Activated B cell treated with CpG ODN at 0.5 μM for 24 hours (primary cell): ENCODE measurements at regions not wholly inside any gene's neighbourhood (a gene's known extent, or its start where the extent isn't known, plus 50 kb on each side); places are given as distances from the start of the nearest gene placed in this dataset.
"Not testable (repeated sequence)": the region's sequence is repeated elsewhere in the genome, so short reads cannot be mapped to it uniquely, and the experiment has no call there.

ENCODE experiments used
- ATAC-seq: fragments of 200-7000 bp; cut with Tn5 transposase; one replicate; pipeline ENCODE4 v1.10.0; 2021; ENCODE audit warnings: low read depth, mild to moderate bottlenecking, moderate library complexity
- CTCF ChIA-PET: fragments of 350-600 bp; sonication (Branson Sonifier 250); formaldehyde crosslinking; loops from one replicate; lab custom pipeline; 2021; ENCODE audit warnings: antibody characterized with exemption; lab: Charles Lee
- POLR2A ChIA-PET: fragments of 350-600 bp; sonication (Branson Sonifier 250); formaldehyde crosslinking; loops from one replicate; lab custom pipeline; 2021; ENCODE audit warnings: antibody characterized with exemption; lab: Charles Lee
- DNase-seq: peaks from one replicate; pipeline ENCODE4 v3.0.0; 2022
- H3K27ac Mint-ChIP-seq: one replicate; pipeline ENCODE4 v1.8.0; 2020; ENCODE audit warnings: mixed read lengths
- H3K27me3 Mint-ChIP-seq: one replicate; pipeline ENCODE4 v1.8.0; 2021; ENCODE audit warnings: mixed read lengths
- H3K36me3 Mint-ChIP-seq: one replicate; pipeline ENCODE4 v1.8.0; 2021; ENCODE audit warnings: low read depth, mixed read lengths
- H3K4me1 Mint-ChIP-seq: one replicate; pipeline ENCODE4 v1.8.0; 2021; ENCODE audit warnings: mixed read lengths
- H3K4me3 Mint-ChIP-seq: one replicate; pipeline ENCODE4 v1.8.0; 2020; ENCODE audit warnings: mild to moderate bottlenecking, mixed read lengths
- H3K9me3 Mint-ChIP-seq: one replicate; pipeline ENCODE4 v1.8.0; 2020; ENCODE audit warnings: mixed read lengths
- intact Hi-C: fragments of 100-400 bp; cut with micrococcal nuclease; formaldehyde crosslinking; loops from one replicate; pipeline ENCODE4 v1.15.1; 2024
- TF ChIP-seq, protein P1 (sequence below): fragments of 200-600 bp; IDR thresholded peaks from one replicate; pipeline ENCODE4 v1.8.0; 2022; ENCODE audit warnings: antibody characterized with exemption, mild to moderate bottlenecking

DNA sequence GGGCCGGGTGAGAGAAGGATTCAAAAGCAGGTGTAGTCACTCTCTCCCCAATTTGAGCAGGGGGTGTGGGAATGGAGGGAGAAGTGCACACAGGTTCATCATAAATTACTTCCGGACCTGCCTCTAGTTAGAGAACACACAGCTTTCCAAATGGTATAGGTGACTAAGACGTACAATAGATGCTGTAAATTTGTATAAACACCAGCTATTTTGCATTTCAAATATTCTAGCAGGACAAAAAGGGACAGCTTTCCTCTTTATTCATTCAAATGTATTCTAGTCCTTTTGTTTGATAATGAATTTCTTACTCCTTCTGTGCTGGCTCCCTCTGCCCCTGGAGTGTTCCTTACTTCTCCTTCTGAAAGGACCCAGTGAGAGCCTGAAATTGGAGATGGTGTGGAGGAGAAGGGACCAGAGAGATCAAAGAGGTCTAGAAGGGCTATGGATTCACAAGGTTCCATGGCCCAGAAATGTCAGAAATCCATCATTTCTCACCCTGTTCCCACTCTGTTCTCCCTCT lies 53.2 kb upstream of the SH3BP4 start:
- Mint-ChIP-seq H3K36me3 (no peaks in the 10 kb centered on the region), H3K4me1 (no peaks in the 10 kb centered on the region), H3K9me3 (no peaks in the 10 kb centered on the region), H3K4me3 (no peak overlapping the region), H3K27ac (no peak overlapping the region), H3K27me3 (no peaks in the 10 kb centered on the region)
- ATAC-seq (no peak), DNase-seq (no peak)
- intact Hi-C loops: no loop called here
- POLR2A ChIA-PET: no interaction called here
- TF ChIP-seq, protein P1, sequence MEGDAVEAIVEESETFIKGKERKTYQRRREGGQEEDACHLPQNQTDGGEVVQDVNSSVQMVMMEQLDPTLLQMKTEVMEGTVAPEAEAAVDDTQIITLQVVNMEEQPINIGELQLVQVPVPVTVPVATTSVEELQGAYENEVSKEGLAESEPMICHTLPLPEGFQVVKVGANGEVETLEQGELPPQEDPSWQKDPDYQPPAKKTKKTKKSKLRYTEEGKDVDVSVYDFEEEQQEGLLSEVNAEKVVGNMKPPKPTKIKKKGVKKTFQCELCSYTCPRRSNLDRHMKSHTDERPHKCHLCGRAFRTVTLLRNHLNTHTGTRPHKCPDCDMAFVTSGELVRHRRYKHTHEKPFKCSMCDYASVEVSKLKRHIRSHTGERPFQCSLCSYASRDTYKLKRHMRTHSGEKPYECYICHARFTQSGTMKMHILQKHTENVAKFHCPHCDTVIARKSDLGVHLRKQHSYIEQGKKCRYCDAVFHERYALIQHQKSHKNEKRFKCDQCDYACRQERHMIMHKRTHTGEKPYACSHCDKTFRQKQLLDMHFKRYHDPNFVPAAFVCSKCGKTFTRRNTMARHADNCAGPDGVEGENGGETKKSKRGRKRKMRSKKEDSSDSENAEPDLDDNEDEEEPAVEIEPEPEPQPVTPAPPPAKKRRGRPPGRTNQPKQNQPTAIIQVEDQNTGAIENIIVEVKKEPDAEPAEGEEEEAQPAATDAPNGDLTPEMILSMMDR: no peak
- CTCF ChIA-PET: no interaction called here

GRCh38 chr2:234888442-234888841 lies 63.4 kb upstream of the SH3BP4 start:
- ATAC-seq, intact Hi-C loops, H3K9me3 Mint-ChIP-seq, H3K36me3 Mint-ChIP-seq, H3K27ac Mint-ChIP-seq, POLR2A ChIA-PET, DNase-seq, H3K4me3 Mint-ChIP-seq, H3K4me1 Mint-ChIP-seq, CTCF ChIA-PET: not testable (repeated sequence)
- peaks cover 13% of the 10 kb centered on the region for H3K27me3 Mint-ChIP-seq

- no peak for DNase-seq
- no peaks in the 10 kb centered on the region for H3K36me3 Mint-ChIP-seq
- H3K4me3 Mint-ChIP-seq: no peak overlapping the region
- POLR2A ChIA-PET: no interaction called here
- H3K4me1 Mint-ChIP-seq: no peaks in the 10 kb centered on the region
- TF ChIP-seq, protein P1: no peak
- no peak for ATAC-seq
- intact Hi-C loops: no loop called here
- H3K27ac Mint-ChIP-seq: no peak overlapping the region
- peaks cover 13% of the 10 kb centered on the region for H3K27me3 Mint-ChIP-seq
- CTCF ChIA-PET: no interaction called here
- no peaks in the 10 kb centered on the region for H3K9me3 Mint-ChIP-seq
Observed at GRCh38 chr2:234887195-234887594, 64.6 kb upstream of the SH3BP4 start.

GRCh38 chr2:234885886-234886285 lies 65.9 kb upstream of the SH3BP4 start:
- intact Hi-C loops: no loop called here
- Mint-ChIP-seq H3K27me3 (peaks cover 13% of the 10 kb centered on the region), H3K9me3 (no peaks in the 10 kb centered on the region), H3K27ac (no peak overlapping the region), H3K36me3 (no peaks in the 10 kb centered on the region), H3K4me1 (no peaks in the 10 kb centered on the region), H3K4me3 (no peak overlapping the region)
- ATAC-seq: no peak
- CTCF ChIA-PET: no interaction called here
- TF ChIP-seq, protein P1: no peak
- no peak for DNase-seq
- POLR2A ChIA-PET: no interaction called here

DNA sequence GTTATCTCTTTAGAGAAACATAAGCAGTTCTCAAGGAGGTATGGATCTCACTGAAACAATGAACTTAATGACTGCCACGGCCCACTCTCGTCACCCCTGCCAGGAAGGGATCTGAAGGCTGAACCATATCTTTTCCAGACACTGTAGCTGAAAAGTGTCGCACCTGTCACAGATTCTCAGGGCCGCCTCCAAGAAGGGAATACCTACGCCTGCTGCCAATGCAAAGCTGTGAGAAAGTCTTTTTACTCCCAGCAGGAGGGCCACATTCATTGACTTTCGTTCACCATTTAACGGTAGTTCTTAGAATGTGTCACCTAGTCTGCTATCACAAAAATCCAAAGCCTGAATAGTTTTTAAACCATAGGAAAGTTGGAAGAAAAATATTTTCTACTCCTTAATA lies 66.7 kb upstream of the SH3BP4 start:
- Mint-ChIP-seq H3K27me3 (peaks cover 12% of the 10 kb centered on the region), H3K36me3 (no peaks in the 10 kb centered on the region), H3K27ac (no peak overlapping the region), H3K4me1 (no peaks in the 10 kb centered on the region), H3K4me3 (no peak overlapping the region), H3K9me3 (no peaks in the 10 kb centered on the region)
- TF ChIP-seq, protein P1: no peak
- DNase-seq (no peak), ATAC-seq (no peak)
- ChIA-PET CTCF (no interaction called here), POLR2A (no interaction called here)
- intact Hi-C loops: no loop called here

DNA sequence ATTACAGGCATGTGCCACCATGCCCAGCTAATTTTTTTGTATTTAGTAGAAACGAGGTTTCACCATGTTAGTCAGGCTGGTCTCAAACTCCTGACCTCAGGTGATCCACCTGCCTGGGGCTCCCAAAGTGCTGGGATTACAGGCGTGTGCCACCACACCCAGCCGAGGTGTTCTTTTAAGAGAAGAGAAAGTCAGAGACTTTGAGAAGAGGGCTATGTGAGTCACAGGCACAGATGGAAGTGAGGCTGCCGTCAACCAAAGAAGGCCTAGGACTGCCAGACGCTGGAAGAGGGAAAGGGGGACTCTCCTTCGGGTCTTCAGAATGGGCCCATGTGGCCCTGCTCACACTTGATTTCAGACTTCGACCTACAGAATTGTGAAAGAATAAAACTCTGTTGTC lies 67.2 kb upstream of the SH3BP4 start:
- Mint-ChIP-seq H3K27me3 (peaks cover 11% of the 10 kb centered on the region), H3K4me3 (no peak overlapping the region), H3K36me3 (no peaks in the 10 kb centered on the region), H3K4me1 (no peaks in the 10 kb centered on the region), H3K9me3 (no peaks in the 10 kb centered on the region), H3K27ac (no peak overlapping the region)
- TF ChIP-seq, protein P1: no peak
- DNase-seq (no peak), ATAC-seq (no peak)
- intact Hi-C loops: no loop called here
- ChIA-PET POLR2A (no interaction called here), CTCF (no interaction called here)
